Activated CD4-positive, alpha-beta T cell treated with anti-CD3 and anti-CD28 coated beads, Interleukin-2, Interleukin-4, amounts not matched to agents 100 ng/mL and 50 ng/mL, durations not matched to agents 16 hours and 8 hours (primary cell): ENCODE measurements at regions not wholly inside any gene's neighbourhood (a gene's known extent, or its start where the extent isn't known, plus 50 kb on each side); places are given as distances from the start of the nearest gene placed in this dataset.

ENCODE experiments used
- DNase-seq: peaks from one replicate; pipeline ENCODE4 v3.0.0-alpha.2; 2020; ENCODE audit warnings: low spot score

- DNase-seq: no peak
Observed at GRCh38 chr4:157882901-157883300, 289.9 kb downstream of the GASK1B start.

GRCh38 chr4:157880761-157881160 lies 292.1 kb downstream of the GASK1B start:
- DNase-seq: no peak

GRCh38 chr4:157854819-157855218 lies 318.0 kb downstream of the GASK1B start:
- no peak for DNase-seq

GRCh38 chr4:157840648-157841047 lies 332.2 kb downstream of the GASK1B start:
- DNase-seq: no peak

GRCh38 chr4:157840034-157840433 lies 332.8 kb downstream of the GASK1B start:
- DNase-seq: no peak

- no peak for DNase-seq
Observed at GRCh38 chr4:157838366-157838765, 334.5 kb downstream of the GASK1B start.

- DNase-seq: no peak
Observed at GRCh38 chr4:157837071-157837703, 335.6 kb downstream of the GASK1B start.

- no peak for DNase-seq
Observed at GRCh38 chr4:157832596-157832995, 340.2 kb downstream of the GASK1B start.

- DNase-seq: no peak
Observed at GRCh38 chr4:157824021-157824420, 348.8 kb downstream of the GASK1B start.

- no peak for DNase-seq
Observed at GRCh38 chr4:157821814-157822213, 351.0 kb downstream of the GASK1B start.

- no peak for DNase-seq
Observed at GRCh38 chr4:157819693-157820464, 352.9 kb downstream of the GASK1B start.

GRCh38 chr4:157818946-157819692 lies 353.7 kb downstream of the GASK1B start:
- DNase-seq: no peak

- DNase-seq: no peak
Observed at GRCh38 chr4:157810137-157810774, 362.6 kb downstream of the GASK1B start.

GRCh38 chr4:157808796-157809383 lies 363.9 kb downstream of the GASK1B start:
- DNase-seq: no peak

- DNase-seq: no peak
Observed at GRCh38 chr4:157806184-157806583, 366.6 kb downstream of the GASK1B start.

GRCh38 chr4:157804986-157805385 lies 367.8 kb downstream of the GASK1B start:
- DNase-seq: no peak

GRCh38 chr4:157803845-157804521 lies 368.8 kb downstream of the GASK1B start:
- no peak for DNase-seq

GRCh38 chr4:157803421-157803820 lies 369.4 kb downstream of the GASK1B start:
- no peak for DNase-seq

- no peak for DNase-seq
Observed at GRCh38 chr4:157795495-157795894, 377.3 kb downstream of the GASK1B start.

- no peak for DNase-seq
Observed at GRCh38 chr4:157792716-157793115, 380.1 kb downstream of the GASK1B start.

- DNase-seq: no peak
Observed at GRCh38 chr4:157791236-157791635, 381.6 kb downstream of the GASK1B start.

GRCh38 chr4:157787618-157788017 lies 385.2 kb downstream of the GASK1B start:
- DNase-seq: no peak
